AG04450 (cell line): ENCODE measurements at regions not wholly inside any gene's neighbourhood (a gene's known extent, or its start where the extent isn't known, plus 50 kb on each side); places are given as distances from the start of the nearest gene placed in this dataset.

Experiments
- CTCF ChIA-PET: fragments of 300-600, 350-600 bp; formaldehyde crosslinking; extraction: SDS; loops from one replicate; lab custom pipeline; 2022; ENCODE audit warnings: antibody characterized with exemption, inconsistent platforms; lab: Charles Lee
- POLR2A ChIA-PET: fragments of 350-600 bp; formaldehyde crosslinking; extraction: SDS; loops from one replicate; lab custom pipeline; 2021; ENCODE audit warnings: antibody characterized with exemption, inconsistent platforms; lab: Yijun Ruan, JAX
- DNase-seq: peaks from one replicate; pipeline ENCODE4 v3.0.0-alpha.2; 2011; ENCODE audit warnings: low read depth, low spot score
- H3K27ac ChIP-seq: one replicate; pipeline ENCODE4 v1.5.1; 2012; ENCODE audit warnings: low read depth, low read length, control low read depth
- H3K27me3 ChIP-seq: one replicate; pipeline ENCODE4 v1.6.0; 2012; ENCODE audit warnings: low read length; ENCODE audit not compliant: control insufficient read depth, insufficient read depth
- H3K4me3 ChIP-seq: 2 replicates; pipeline ENCODE4 v1.5.1; 2011; ENCODE audit warnings: mild to moderate bottlenecking, low read depth, low read length, control low read depth
- H3K9me3 ChIP-seq: 2 replicates; pipeline ENCODE4 v1.5.1; 2012; ENCODE audit warnings: low read length; ENCODE audit not compliant: control insufficient read depth, insufficient read depth
- CTCF ChIP-seq: IDR thresholded peaks from 2 replicates; pipeline ENCODE4 v1.5.1; 2011; ENCODE audit warnings: low read depth, low read length, control low read depth, inconsistent platforms

- Histone ChIP-seq H3K27me3 (no peaks in the 10 kb centered on the region), H3K9me3 (peaks cover 16% of the 10 kb centered on the region), H3K4me3 (no peak overlapping the region), H3K27ac (no peak overlapping the region)
- CTCF ChIA-PET, result no interaction called here
- POLR2A ChIA-PET, result no interaction called here
- DNase-seq, result no peak
- no peak for TF ChIP-seq CTCF
These were observed 260.3 kb upstream of the PLD5 start for GRCh38 chr1:242784807-242785206.

GRCh38 chr1:242784084-242784483, 259.6 kb upstream of the PLD5 start:
- H3K4me3 ChIP-seq, result no peak overlapping the region
- no peaks in the 10 kb centered on the region for H3K27me3 ChIP-seq
- H3K27ac ChIP-seq, result no peak overlapping the region
- no peak for DNase-seq
- POLR2A ChIA-PET, result no interaction called here
- CTCF ChIA-PET, result no interaction called here
- H3K9me3 ChIP-seq, result peaks cover 16% of the 10 kb centered on the region
- TF ChIP-seq CTCF, result no peak

GRCh38 chr1:242774256-242774655, 249.8 kb upstream of the PLD5 start:
- no peak for TF ChIP-seq CTCF
- Histone ChIP-seq H3K27ac (no peak overlapping the region), H3K27me3 (no peaks in the 10 kb centered on the region), H3K9me3 (peaks cover 22% of the 10 kb centered on the region), H3K4me3 (no peak overlapping the region)
- ChIA-PET POLR2A (no interaction called here), CTCF (no interaction called here)
- no peak for DNase-seq

GRCh38 chr1:242770366-242770765, 245.9 kb upstream of the PLD5 start:
- Histone ChIP-seq H3K9me3 (peaks cover 12% of the 10 kb centered on the region), H3K4me3 (no peak overlapping the region), H3K27ac (no peak overlapping the region), H3K27me3 (no peaks in the 10 kb centered on the region)
- POLR2A ChIA-PET, result no interaction called here
- no peak for DNase-seq
- CTCF ChIA-PET, result interaction anchor here (1.1 kb wide), 1 partner anchor 316 kb away, joined by 3 read pairs; no protein-coding TSS in a partner anchor
- TF ChIP-seq CTCF, result no peak

- CTCF ChIA-PET, result no interaction called here
- Histone ChIP-seq H3K27me3 (no peaks in the 10 kb centered on the region), H3K4me3 (no peak overlapping the region), H3K9me3 (peaks cover 7% of the 10 kb centered on the region), H3K27ac (no peak overlapping the region)
- no peak for TF ChIP-seq CTCF
- DNase-seq, result no peak
- POLR2A ChIA-PET, result no interaction called here
These were observed 239.7 kb upstream of the PLD5 start for GRCh38 chr1:242764161-242764560.
